GM12878 (cell line): ENCODE measurements at regions not wholly inside any gene's neighbourhood (a gene's known extent, or its start where the extent isn't known, plus 50 kb on each side); places are given as distances from the start of the nearest gene placed in this dataset.

ENCODE experiments used
- ATAC-seq: fragments of 200-7000 bp; cut with Tn5 transposase; 3 replicates; pipeline ENCODE4 v1.9.1; 2020; ENCODE audit warnings: mild to moderate bottlenecking, moderate library complexity
- BruUV-seq: library from RNA; stranded (reverse); fragments of 400-500 nt; replicated peaks from 2 replicates; lab custom pipeline; 2021; lab: Mats Ljungman, UMichigan
- CTCF ChIA-PET: fragments of 300-600 bp; sonication (Branson Sonifier 250); formaldehyde crosslinking; extraction: SDS; loops from one replicate; lab custom pipeline; 2021; ENCODE audit warnings: inconsistent platforms; lab: Yijun Ruan, JAX
- POLR2A ChIA-PET: fragments of 350-600 bp; formaldehyde crosslinking; extraction: SDS; loops from one replicate; lab custom pipeline; 2021; ENCODE audit warnings: inconsistent platforms; lab: Charles Lee
- RAD21 ChIA-PET: fragments of 300-600 bp; sonication (Branson Sonifier 250); formaldehyde crosslinking; loops from one replicate; lab custom pipeline; 2023; ENCODE audit warnings: antibody characterized with exemption; ENCODE audit not compliant: unreplicated experiment; lab: Charles Lee
- SMC1A ChIA-PET: fragments of 300-600 bp; sonication (Branson Sonifier 250); formaldehyde crosslinking; loops from one replicate; lab custom pipeline; 2023; ENCODE audit not compliant: unreplicated experiment, uncharacterized antibody; lab: Charles Lee
- DNase-seq: peaks from one replicate; pipeline ENCODE4 v3.0.0-alpha.2; 2011; ENCODE audit warnings: low read depth, low spot score
- FAIRE-seq: peaks from 3 replicates; lab custom pipeline; 2011; peaks lifted over from hg19 to GRCh38; lab: Jason Lieb, UNC
- H2AFZ ChIP-seq: 2 replicates; pipeline ENCODE4 v1.6.0; 2011; ENCODE audit warnings: low read depth, low read length, control low read depth; ENCODE audit not compliant: control insufficient read depth
- H3K27ac ChIP-seq: 2 replicates; pipeline ENCODE4 v1.5.1; 2011; ENCODE audit warnings: control low read depth; ENCODE audit not compliant: control insufficient read depth, insufficient read depth
- H3K27me3 ChIP-seq, 2 experiments: replicated peaks in 1 of 2; 2 replicates each; pipeline versions ENCODE4 v1.6.0 to v1.6.1; 2011; ENCODE audit warnings: low read length in 1 of 2; ENCODE audit not compliant: control insufficient read depth in 2 of 2, insufficient read depth in 2 of 2
- H3K36me3 ChIP-seq, 2 experiments: 2 replicates each; pipeline ENCODE4 v1.5.1; 2011; ENCODE audit warnings: low read length in 1 of 2; ENCODE audit not compliant: control insufficient read depth in 2 of 2, insufficient read depth in 2 of 2
- H3K4me1 ChIP-seq: 2 replicates; pipeline ENCODE4 v1.6.1; 2011; ENCODE audit warnings: mild to moderate bottlenecking, low read length, moderate library complexity, mixed read lengths; ENCODE audit not compliant: control insufficient read depth, insufficient read depth
- H3K4me2 ChIP-seq: 2 replicates; pipeline ENCODE4 v1.6.0; 2011; ENCODE audit warnings: control low read depth; ENCODE audit not compliant: control insufficient read depth, insufficient read depth
- H3K4me3 ChIP-seq: fragments of 200-600 bp; sonication (generic); 2 replicates; pipeline ENCODE4 v1.5.1; 2016
- H3K79me2 ChIP-seq: 2 replicates; pipeline ENCODE4 v1.6.0; 2011; ENCODE audit warnings: low read length; ENCODE audit not compliant: control insufficient read depth, insufficient read depth
- H3K9ac ChIP-seq: 2 replicates; pipeline ENCODE4 v1.8.0; 2011; ENCODE audit warnings: low read length, control low read depth, mixed read lengths; ENCODE audit not compliant: control insufficient read depth, insufficient read depth
- H3K9me3 ChIP-seq: replicated peaks from 3 replicates; pipeline ENCODE4 v1.5.1; 2011; ENCODE audit warnings: mild to moderate bottlenecking, low read length; ENCODE audit not compliant: control insufficient read depth, insufficient read depth
- H4K20me1 ChIP-seq: 2 replicates; pipeline ENCODE4 v1.6.0; 2011; ENCODE audit not compliant: control insufficient read depth, insufficient read depth
- ASH2L ChIP-seq: fragments of 300-600, 200-600 bp; sonication (generic); IDR thresholded peaks from 2 replicates; pipeline ENCODE4 v1.6.1; 2017; ENCODE audit warnings: low read depth, mild to moderate bottlenecking, borderline replicate concordance
- FOS ChIP-seq: IDR thresholded peaks from 3 replicates; pipeline ENCODE4 v1.6.1; 2011; ENCODE audit warnings: borderline replicate concordance; ENCODE audit not compliant: insufficient read length; ENCODE audit errors: extremely low read depth
- KAT2A ChIP-seq: conservative IDR thresholded peaks from 2 replicates; pipeline ENCODE4 v1.6.1; 2011; ENCODE audit warnings: low read depth, low read length; ENCODE audit not compliant: control insufficient read depth
- KDM1A ChIP-seq: fragments of 200-600 bp; sonication (generic); IDR thresholded peaks from 2 replicates; pipeline ENCODE4 v1.6.1; 2016; ENCODE audit warnings: borderline replicate concordance
- NFIC ChIP-seq: IDR thresholded peaks from 2 replicates; pipeline ENCODE4 v1.6.1; 2012; ENCODE audit warnings: low read depth, mild to moderate bottlenecking, inconsistent platforms, low read length, moderate library complexity
- PAX8 ChIP-seq: fragments of 450-650 bp; IDR thresholded peaks from 2 replicates; pipeline ENCODE4 v1.6.1; 2017; ENCODE audit warnings: mild to moderate bottlenecking, moderate library complexity
- POLR2A ChIP-seq: IDR thresholded peaks from 2 replicates; pipeline ENCODE4 v1.6.1; 2011; ENCODE audit warnings: low read depth, mild to moderate bottlenecking, low read length
- POLR2AphosphoS5 ChIP-seq: IDR thresholded peaks from 2 replicates; pipeline ENCODE4 v1.6.1; 2011; ENCODE audit warnings: mild to moderate bottlenecking, low read length, inconsistent platforms
- RCOR1 ChIP-seq: conservative IDR thresholded peaks from 2 replicates; pipeline ENCODE4 v1.6.1; 2012; ENCODE audit warnings: low read depth, low read length, improper control_type of control experiment
- RFX5 ChIP-seq: IDR thresholded peaks from 2 replicates; pipeline ENCODE4 v1.6.1; 2011; ENCODE audit warnings: low read depth, low read length, improper control_type of control experiment
- SMC3 ChIP-seq: IDR thresholded peaks from 2 replicates; pipeline ENCODE4 v1.6.1; 2011; ENCODE audit warnings: low read length, improper control_type of control experiment, borderline replicate concordance
- SUPT20H ChIP-seq: IDR thresholded peaks from 2 replicates; pipeline ENCODE4 v1.6.1; 2011; ENCODE audit warnings: low read depth, mild to moderate bottlenecking, low read length, moderate library complexity, borderline replicate concordance; ENCODE audit not compliant: control insufficient read depth
- ZNF217 ChIP-seq: fragments of 450-650 bp; IDR thresholded peaks from 2 replicates; pipeline ENCODE4 v1.6.1; 2017; ENCODE audit warnings: antibody characterized with exemption, mild to moderate bottlenecking
- WGBS: methylation state at CpG from one replicate; pipeline ENCODE4 v1.1.6; 2016; ENCODE audit warnings: low lambda C conversion rate; ENCODE audit not compliant: insufficient replicate concordance, insufficient coverage; ENCODE audit errors: missing lambda C conversion rate; 5-methylcytosine and 5-hydroxymethylcytosine counted together
- in situ Hi-C: fragments of 300-500 bp; cut with MboI; formaldehyde crosslinking; loops from 9 replicates; pipeline ENCODE4 v1.14.3; 2018; ENCODE audit warnings: mixed read lengths
- intact Hi-C: fragments of 100-400 bp; cut with micrococcal nuclease; formaldehyde crosslinking; loops from one replicate; pipeline ENCODE4 v1.14.2; 2022; ENCODE audit not compliant: unreplicated experiment
- TF ChIP-seq, protein P1 (sequence below): fragments of 450-650 bp; IDR thresholded peaks from 2 replicates; pipeline ENCODE4 v1.6.1; 2016; ENCODE audit warnings: mild to moderate bottlenecking
- TF ChIP-seq, protein P2 (sequence below): fragments of 150-350 bp; IDR thresholded peaks from 2 replicates; pipeline ENCODE4 v1.6.1; 2014; ENCODE audit warnings: mild to moderate bottlenecking, low read depth, low read length
- TF ChIP-seq, protein P3 (sequence below): fragments of 450-650 bp; IDR thresholded peaks from 2 replicates; pipeline ENCODE4 v1.6.1; 2017; ENCODE audit warnings: low read depth, mild to moderate bottlenecking, moderate library complexity

DNA sequence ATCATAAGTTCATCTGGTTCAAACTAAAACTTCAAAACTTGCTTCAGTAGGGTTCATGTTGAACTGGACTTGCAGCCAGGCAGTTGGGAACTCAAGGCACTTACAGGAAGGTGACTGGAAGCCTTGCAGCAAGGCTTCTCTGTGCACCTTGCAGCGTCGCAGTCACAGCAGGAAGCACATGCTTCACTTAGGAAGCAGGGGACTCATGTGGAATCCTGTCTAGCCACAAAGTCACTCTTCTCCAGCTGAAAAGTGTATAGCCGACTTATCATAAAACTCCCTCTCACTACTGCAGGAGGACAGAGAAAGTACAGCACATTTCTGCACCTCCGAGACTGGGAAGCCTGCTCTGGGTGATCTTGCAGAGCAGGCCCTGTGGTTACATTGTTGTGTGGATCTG, 114.0 kb upstream of the PRB2 start:
- ChIA-PET SMC1A (no interaction called here), POLR2A (no interaction called here), RAD21 (no interaction called here), CTCF (no interaction called here)
- H4K20me1 ChIP-seq = no peaks in the 10 kb centered on the region
- H3K9ac ChIP-seq = no peak overlapping the region
- no peak overlapping the region for H2AFZ ChIP-seq
- H3K27me3 ChIP-seq = no peaks in the 10 kb centered on the region
- intact Hi-C loops (loop anchor here (10.0 kb wide), 1 partner anchor 115 kb away; no protein-coding TSS in a partner anchor), in situ Hi-C loops (no loop called here)
- H3K4me1 ChIP-seq = no peaks in the 10 kb centered on the region
- no peak for DNase-seq
- no peak for FAIRE-seq
- no peaks in the 10 kb centered on the region for H3K36me3 ChIP-seq
- H3K79me2 ChIP-seq = no peaks in the 10 kb centered on the region
- no peak overlapping the region for H3K27ac ChIP-seq
- WGBS = 2% methylated on average over 4 of the region's 4 CpGs
- no peak for TF ChIP-seq FOS
- no peak for ATAC-seq
- no TSS peak for BruUV-seq
- no peaks in the 10 kb centered on the region for H3K9me3 ChIP-seq
- H3K4me3 ChIP-seq = no peak overlapping the region
- no peak overlapping the region for H3K4me2 ChIP-seq

DNA sequence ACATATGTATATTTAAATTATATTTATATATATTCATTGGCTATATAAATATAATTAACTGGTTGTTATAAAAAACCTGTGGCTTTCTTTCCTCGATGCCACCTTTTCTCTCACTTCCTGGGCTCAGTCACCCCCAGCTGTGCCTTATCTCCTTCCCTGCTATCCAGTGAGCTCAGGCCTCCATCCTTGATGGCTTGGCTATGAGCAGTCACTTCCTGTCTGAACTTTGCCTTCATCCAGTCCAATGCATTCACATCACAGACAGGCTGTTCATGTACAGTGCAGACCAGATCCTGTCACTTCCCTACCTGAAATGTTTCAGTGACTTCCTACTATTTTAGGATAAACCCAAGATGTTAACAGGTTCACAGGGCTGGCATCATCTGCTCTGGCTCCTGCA, 115.3 kb upstream of the PRB2 start:
- Histone ChIP-seq H3K9ac (no peak overlapping the region), H3K9me3 (no peaks in the 10 kb centered on the region), H4K20me1 (no peaks in the 10 kb centered on the region), H3K79me2 (no peaks in the 10 kb centered on the region), H3K27me3 (no peaks in the 10 kb centered on the region), H3K4me3 (no peak overlapping the region), H2AFZ (no peak overlapping the region), H3K4me1 (no peaks in the 10 kb centered on the region), H3K36me3 (no peaks in the 10 kb centered on the region), H3K4me2 (no peak overlapping the region), H3K27ac (no peak overlapping the region)
- 0% methylated on average over 1 of the region's 1 CpG for WGBS
- in situ Hi-C loops (no loop called here), intact Hi-C loops (no loop called here)
- FAIRE-seq (no peak), ATAC-seq (no peak; the same call in 2 of the 3 replicates), DNase-seq (no peak)
- ChIA-PET POLR2A (interaction anchor here (0.5 kb wide), 1 partner anchor 1096 kb away, joined by 5 read pairs; no protein-coding TSS in a partner anchor), RAD21 (no interaction called here), SMC1A (no interaction called here), CTCF (interaction anchor here (0.7 kb wide), 1 partner anchor 9 kb away, joined by 3 read pairs; no protein-coding TSS in a partner anchor)
- no TSS peak for BruUV-seq
- TF ChIP-seq POLR2A (no peak), SUPT20H (no peak), KDM1A (no peak), RCOR1 (no peak), SMC3 (no peak), ZNF217 (no peak), RFX5 (no peak), ASH2L (no peak), POLR2AphosphoS5 (no peak), KAT2A (no peak), PAX8 (no peak), NFIC (no peak)
- TF ChIP-seq, protein P1, sequence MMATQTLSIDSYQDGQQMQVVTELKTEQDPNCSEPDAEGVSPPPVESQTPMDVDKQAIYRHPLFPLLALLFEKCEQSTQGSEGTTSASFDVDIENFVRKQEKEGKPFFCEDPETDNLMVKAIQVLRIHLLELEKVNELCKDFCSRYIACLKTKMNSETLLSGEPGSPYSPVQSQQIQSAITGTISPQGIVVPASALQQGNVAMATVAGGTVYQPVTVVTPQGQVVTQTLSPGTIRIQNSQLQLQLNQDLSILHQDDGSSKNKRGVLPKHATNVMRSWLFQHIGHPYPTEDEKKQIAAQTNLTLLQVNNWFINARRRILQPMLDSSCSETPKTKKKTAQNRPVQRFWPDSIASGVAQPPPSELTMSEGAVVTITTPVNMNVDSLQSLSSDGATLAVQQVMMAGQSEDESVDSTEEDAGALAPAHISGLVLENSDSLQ = no peak
- TF ChIP-seq, protein P2, sequence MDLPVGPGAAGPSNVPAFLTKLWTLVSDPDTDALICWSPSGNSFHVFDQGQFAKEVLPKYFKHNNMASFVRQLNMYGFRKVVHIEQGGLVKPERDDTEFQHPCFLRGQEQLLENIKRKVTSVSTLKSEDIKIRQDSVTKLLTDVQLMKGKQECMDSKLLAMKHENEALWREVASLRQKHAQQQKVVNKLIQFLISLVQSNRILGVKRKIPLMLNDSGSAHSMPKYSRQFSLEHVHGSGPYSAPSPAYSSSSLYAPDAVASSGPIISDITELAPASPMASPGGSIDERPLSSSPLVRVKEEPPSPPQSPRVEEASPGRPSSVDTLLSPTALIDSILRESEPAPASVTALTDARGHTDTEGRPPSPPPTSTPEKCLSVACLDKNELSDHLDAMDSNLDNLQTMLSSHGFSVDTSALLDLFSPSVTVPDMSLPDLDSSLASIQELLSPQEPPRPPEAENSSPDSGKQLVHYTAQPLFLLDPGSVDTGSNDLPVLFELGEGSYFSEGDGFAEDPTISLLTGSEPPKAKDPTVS = no peak
- TF ChIP-seq, protein P3, sequence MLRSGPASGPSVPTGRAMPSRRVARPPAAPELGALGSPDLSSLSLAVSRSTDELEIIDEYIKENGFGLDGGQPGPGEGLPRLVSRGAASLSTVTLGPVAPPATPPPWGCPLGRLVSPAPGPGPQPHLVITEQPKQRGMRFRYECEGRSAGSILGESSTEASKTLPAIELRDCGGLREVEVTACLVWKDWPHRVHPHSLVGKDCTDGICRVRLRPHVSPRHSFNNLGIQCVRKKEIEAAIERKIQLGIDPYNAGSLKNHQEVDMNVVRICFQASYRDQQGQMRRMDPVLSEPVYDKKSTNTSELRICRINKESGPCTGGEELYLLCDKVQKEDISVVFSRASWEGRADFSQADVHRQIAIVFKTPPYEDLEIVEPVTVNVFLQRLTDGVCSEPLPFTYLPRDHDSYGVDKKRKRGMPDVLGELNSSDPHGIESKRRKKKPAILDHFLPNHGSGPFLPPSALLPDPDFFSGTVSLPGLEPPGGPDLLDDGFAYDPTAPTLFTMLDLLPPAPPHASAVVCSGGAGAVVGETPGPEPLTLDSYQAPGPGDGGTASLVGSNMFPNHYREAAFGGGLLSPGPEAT = no peak
